ENCODE measurements at regions not wholly inside any gene's neighbourhood (a gene's known extent, or its start where the extent isn't known, plus 50 kb on each side); places are given as distances from the start of the nearest gene placed in this dataset.

DNA sequence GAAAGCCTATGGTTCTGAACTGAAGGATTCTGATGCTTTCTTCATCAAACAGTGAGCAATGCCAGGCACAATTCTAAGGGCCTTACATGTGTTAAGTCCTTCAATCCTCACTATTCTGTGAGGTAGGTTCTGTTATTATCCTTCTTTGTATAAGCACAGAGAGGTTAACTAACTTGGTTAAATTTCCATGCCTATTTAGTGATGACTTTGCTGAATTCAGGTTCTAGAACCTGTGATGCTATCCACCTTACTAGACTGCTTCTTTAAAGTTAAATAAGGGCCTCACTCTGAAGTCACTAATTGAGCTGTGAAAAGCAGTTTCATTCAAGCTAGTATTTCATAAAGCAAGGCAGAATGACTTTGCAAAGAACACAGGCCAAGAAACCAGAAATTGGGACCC lies 138.9 kb upstream of the PARP11 start:
- Histone ChIP-seq H3K36me3 (no peaks in the 10 kb centered on the region), H3K27ac (no peak overlapping the region), H3K27me3 (no peaks in the 10 kb centered on the region), H3K4me3 (no peak overlapping the region), H3K9me3 (no peaks in the 10 kb centered on the region), H3K4me1 (no peaks in the 10 kb centered on the region)
- no peak for DNase-seq (ENCODE audit: extremely low spot score in 2 of 2)
- intact Hi-C loops (cut with DNase I), result no loop called here
- TF ChIP-seq CTCF (IDR thresholded peaks at IDR 0.05), result no peak
- no peak for TF ChIP-seq POLR2A (IDR thresholded peaks at IDR 0.05)
- no peak for TF ChIP-seq POLR2AphosphoS5 (IDR thresholded peaks at IDR 0.05; ENCODE audit: insufficient read depth in 1 of 2, low read depth in 1 of 2)

DNA sequence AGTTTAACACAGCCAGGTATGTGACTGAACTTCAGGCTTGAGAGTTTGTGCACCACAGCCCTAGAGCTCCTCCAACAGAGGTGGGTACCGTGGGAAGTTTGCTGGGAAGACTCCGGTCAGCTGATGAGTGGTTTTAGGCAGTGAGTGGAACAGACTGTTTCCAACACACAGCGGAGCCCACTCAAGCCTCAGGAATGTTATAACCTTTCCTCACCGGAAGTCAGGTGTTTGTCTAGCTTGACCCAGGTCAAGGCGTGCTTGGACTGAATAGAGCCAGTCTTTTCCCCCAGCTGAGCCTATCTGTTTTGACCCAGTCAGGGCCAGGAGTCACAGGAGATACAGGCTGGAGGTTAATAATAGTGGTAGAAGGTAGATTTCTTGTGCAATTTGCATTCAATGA lies 138.4 kb upstream of the PARP11 start:
- H3K4me3 ChIP-seq, result no peak overlapping the region
- no peak overlapping the region for H3K27ac ChIP-seq
- no peaks in the 10 kb centered on the region for H3K4me1 ChIP-seq
- no peaks in the 10 kb centered on the region for H3K27me3 ChIP-seq
- no peak for TF ChIP-seq POLR2AphosphoS5 (IDR thresholded peaks at IDR 0.05; ENCODE audit: insufficient read depth in 1 of 2, low read depth in 1 of 2)
- no peak for TF ChIP-seq POLR2A (IDR thresholded peaks at IDR 0.05)
- TF ChIP-seq CTCF (IDR thresholded peaks at IDR 0.05), result no peak
- H3K9me3 ChIP-seq, result no peaks in the 10 kb centered on the region
- no peak for DNase-seq (ENCODE audit: extremely low spot score in 2 of 2)
- intact Hi-C loops (cut with DNase I), result no loop called here
- H3K36me3 ChIP-seq, result no peaks in the 10 kb centered on the region

DNA sequence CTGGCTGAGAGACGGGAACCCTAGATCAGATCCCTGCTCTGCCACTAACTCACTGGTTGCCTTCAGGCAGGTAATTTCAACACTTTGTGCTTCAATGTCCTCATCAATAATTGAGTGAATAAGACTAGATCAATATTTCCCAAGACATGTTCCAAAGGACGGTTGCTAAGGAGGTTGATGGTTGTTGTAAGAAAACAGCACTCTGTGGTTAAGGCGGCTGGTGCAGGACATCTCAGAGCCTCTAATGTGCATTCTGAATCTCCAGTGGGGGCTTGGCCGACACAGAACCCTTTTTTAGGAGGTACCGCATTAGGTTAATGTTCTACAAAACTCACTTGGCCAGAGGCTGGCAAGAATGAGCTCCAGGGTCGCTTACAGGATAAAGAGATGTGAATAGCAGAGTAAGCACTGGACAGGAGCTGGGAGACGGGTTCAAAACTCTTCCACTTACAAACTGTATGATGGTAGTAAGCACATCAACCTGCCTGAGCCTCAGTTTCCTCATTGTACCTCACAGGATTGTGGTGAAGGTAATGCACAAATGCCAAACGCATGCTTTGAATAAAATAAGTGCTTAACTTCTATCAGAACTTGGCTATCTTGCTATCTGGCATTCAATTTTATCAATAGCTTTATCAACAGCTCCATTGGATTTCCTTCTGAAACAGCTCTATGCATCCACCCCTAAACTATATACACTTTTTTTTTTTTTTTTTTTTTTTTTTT lies 136.9 kb upstream of the PARP11 start:
- TF ChIP-seq CTCF (IDR thresholded peaks at IDR 0.05) (no peak), POLR2A (IDR thresholded peaks at IDR 0.05) (no peak), POLR2AphosphoS5 (IDR thresholded peaks at IDR 0.05; ENCODE audit: insufficient read depth in 1 of 2, low read depth in 1 of 2) (no peak)
- H3K27ac ChIP-seq, result no peak overlapping the region
- no peaks in the 10 kb centered on the region for H3K36me3 ChIP-seq
- no peak overlapping the region for H3K4me3 ChIP-seq
- intact Hi-C loops (cut with DNase I), result no loop called here
- H3K27me3 ChIP-seq, result no peaks in the 10 kb centered on the region
- no peak for DNase-seq (ENCODE audit: extremely low spot score in 2 of 2)
- H3K9me3 ChIP-seq, result no peaks in the 10 kb centered on the region
- H3K4me1 ChIP-seq, result no peaks in the 10 kb centered on the region

- intact Hi-C loops (cut with DNase I), result no loop called here
- Histone ChIP-seq H3K27me3 (no peaks in the 10 kb centered on the region), H3K4me1 (no peaks in the 10 kb centered on the region), H3K4me3 (no peak overlapping the region), H3K27ac (no peak overlapping the region), H3K9me3 (no peaks in the 10 kb centered on the region), H3K36me3 (no peaks in the 10 kb centered on the region)
- TF ChIP-seq CTCF (IDR thresholded peaks at IDR 0.05), result no peak
- no peak for TF ChIP-seq POLR2AphosphoS5 (IDR thresholded peaks at IDR 0.05; ENCODE audit: insufficient read depth in 1 of 2, low read depth in 1 of 2)
- TF ChIP-seq POLR2A (IDR thresholded peaks at IDR 0.05), result no peak
- no peak for DNase-seq (ENCODE audit: extremely low spot score in 2 of 2)
These were observed 133.5 kb upstream of the PARP11 start for GRCh38 chr12:4006743-4007142.

DNA sequence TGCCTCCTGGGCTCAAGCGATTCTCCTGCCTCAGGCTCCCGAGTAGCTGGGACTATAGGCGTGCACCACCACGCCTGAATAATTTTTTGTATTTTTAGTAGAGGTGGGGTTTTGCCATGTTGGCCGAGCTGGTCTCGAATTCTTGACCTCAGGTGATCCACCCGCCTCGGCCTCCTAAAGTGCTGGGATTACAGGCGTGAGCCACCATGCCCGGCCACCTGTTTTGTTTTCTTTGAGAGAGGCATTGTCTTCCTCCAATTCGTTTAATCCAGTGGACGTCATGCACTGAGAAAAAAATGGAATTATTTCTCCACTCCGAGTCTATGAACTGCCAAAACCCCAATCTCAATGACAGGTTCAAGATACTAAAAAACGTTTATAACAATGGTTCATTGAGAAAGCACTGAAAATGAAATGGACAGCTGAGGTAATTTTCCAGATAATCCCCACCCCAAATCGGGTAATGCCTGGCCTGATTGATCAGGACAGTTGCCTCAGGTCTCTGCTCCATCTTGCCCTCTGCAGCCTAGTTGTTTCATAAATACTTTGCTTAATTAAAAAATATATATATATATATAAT lies 132.7 kb upstream of the PARP11 start:
- Histone ChIP-seq H3K4me1 (no peaks in the 10 kb centered on the region), H3K4me3 (no peak overlapping the region), H3K27ac (no peak overlapping the region), H3K9me3 (no peaks in the 10 kb centered on the region), H3K36me3 (no peaks in the 10 kb centered on the region), H3K27me3 (no peaks in the 10 kb centered on the region)
- TF ChIP-seq POLR2AphosphoS5 (IDR thresholded peaks at IDR 0.05; ENCODE audit: insufficient read depth in 1 of 2, low read depth in 1 of 2), result no peak
- TF ChIP-seq CTCF (IDR thresholded peaks at IDR 0.05), result no peak
- TF ChIP-seq POLR2A (IDR thresholded peaks at IDR 0.05), result no peak
- no peak for DNase-seq (ENCODE audit: extremely low spot score in 2 of 2)
- intact Hi-C loops (cut with DNase I), result no loop called here
